ENCODE measurements at regions not wholly inside any gene's neighbourhood (a gene's known extent, or its start where the extent isn't known, plus 50 kb on each side); places are given as distances from the start of the nearest gene placed in this dataset.

DNA sequence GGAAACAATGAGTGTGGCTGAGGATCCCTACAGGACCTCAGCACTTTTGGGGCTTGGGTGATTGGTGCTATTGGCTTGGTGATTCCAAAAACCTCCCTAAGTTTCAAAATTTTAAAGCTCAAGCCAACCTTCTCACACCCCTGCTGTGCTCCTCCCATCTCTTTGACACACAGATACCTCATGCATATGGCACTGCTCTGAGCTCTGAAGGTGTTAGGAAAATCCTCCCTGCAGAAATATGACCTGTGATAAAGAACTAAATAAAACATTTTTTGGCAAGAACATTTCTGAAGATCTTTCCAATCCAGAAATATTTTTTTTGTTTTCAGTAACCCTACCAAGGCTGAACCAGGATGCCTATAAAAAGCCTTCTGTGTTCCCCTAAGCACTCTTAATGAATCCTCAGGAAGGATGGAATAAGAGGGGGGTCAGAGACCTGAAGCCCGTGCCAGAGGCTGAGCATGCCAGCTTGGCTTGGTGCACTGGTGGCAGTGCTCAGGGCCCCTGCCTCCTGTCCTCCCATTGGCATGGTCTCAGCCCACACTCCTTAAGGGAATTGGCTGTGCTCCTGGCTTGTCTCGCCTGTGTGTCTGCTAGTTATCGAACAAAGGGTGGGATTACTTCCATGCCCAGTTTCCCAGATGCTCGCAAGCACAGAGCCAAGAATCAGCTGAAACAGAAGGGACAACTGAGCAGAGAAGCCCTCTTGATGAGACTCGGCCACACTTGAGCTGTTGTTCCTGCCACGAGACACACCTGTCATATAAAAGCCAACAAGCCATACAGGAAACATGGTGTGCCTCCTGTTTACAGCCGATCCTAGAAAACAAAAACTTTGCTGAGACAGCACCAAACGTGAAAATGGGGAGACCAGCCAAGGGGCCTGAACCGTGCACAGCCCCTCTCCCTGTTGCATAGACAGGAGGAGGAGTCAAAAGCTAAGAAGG lies 132.7 kb upstream of the EEA1 start:
- ChIA-PET CTCF (interaction anchor here (0.9 to 2.3 kb wide), 6 partner anchors 31 to 358 kb away, joined by 3 to 9 read pairs (median 4); no protein-coding TSS in a partner anchor), POLR2A (no interaction called here)
- Mint-ChIP-seq H3K27ac (no peak overlapping the region), H3K4me3 (no peak overlapping the region), H3K36me3 (ENCODE audit: low read depth) (no peaks in the 10 kb centered on the region), H3K4me1 (ENCODE audit: low read depth) (peaks cover 16% of the 10 kb centered on the region), H3K27me3 (peaks cover 22% of the 10 kb centered on the region), H3K9me3 (no peaks in the 10 kb centered on the region)
- TF ChIP-seq, protein P1, sequence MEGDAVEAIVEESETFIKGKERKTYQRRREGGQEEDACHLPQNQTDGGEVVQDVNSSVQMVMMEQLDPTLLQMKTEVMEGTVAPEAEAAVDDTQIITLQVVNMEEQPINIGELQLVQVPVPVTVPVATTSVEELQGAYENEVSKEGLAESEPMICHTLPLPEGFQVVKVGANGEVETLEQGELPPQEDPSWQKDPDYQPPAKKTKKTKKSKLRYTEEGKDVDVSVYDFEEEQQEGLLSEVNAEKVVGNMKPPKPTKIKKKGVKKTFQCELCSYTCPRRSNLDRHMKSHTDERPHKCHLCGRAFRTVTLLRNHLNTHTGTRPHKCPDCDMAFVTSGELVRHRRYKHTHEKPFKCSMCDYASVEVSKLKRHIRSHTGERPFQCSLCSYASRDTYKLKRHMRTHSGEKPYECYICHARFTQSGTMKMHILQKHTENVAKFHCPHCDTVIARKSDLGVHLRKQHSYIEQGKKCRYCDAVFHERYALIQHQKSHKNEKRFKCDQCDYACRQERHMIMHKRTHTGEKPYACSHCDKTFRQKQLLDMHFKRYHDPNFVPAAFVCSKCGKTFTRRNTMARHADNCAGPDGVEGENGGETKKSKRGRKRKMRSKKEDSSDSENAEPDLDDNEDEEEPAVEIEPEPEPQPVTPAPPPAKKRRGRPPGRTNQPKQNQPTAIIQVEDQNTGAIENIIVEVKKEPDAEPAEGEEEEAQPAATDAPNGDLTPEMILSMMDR (IDR thresholded peaks at IDR 0.05) = no peak
- no peak for DNase-seq
- intact Hi-C loops (cut with micrococcal nuclease) = no loop called here
- no peak for ATAC-seq

DNA sequence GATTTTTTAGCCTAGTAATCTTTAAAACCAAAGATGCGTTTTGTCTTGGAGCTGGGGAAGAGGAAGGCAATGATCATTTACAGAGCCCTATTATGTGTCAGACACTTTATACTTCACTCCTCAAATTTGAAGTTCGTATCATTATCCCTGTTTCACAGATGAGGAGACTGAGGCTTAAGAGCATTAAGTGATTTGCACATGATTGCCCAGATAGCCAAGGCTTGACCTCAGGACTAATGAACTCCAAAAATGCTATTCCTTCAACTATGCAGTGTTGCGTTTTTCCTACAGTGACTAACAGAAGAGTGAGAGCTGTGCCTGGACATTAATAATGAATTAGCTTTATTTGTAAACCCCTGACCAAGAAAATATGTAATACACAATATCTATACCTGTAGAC lies 136.8 kb upstream of the EEA1 start:
- ATAC-seq (no peak), DNase-seq (no peak)
- Mint-ChIP-seq H3K4me1 (ENCODE audit: low read depth) (peaks cover 3% of the 10 kb centered on the region), H3K36me3 (ENCODE audit: low read depth) (no peaks in the 10 kb centered on the region), H3K9me3 (no peaks in the 10 kb centered on the region), H3K27ac (no peak overlapping the region), H3K4me3 (no peak overlapping the region), H3K27me3 (peaks cover 10% of the 10 kb centered on the region)
- intact Hi-C loops (cut with micrococcal nuclease) = no loop called here
- ChIA-PET POLR2A (interaction anchor here (1.0 kb wide), 1 partner anchor 29 kb away, joined by 3 read pairs; no protein-coding TSS in a partner anchor), CTCF (interaction anchor here (1.3 kb wide), 1 partner anchor 79 kb away, joined by 4 read pairs; no protein-coding TSS in a partner anchor)
- TF ChIP-seq, protein P1 (IDR thresholded peaks at IDR 0.05) = no peak

DNA sequence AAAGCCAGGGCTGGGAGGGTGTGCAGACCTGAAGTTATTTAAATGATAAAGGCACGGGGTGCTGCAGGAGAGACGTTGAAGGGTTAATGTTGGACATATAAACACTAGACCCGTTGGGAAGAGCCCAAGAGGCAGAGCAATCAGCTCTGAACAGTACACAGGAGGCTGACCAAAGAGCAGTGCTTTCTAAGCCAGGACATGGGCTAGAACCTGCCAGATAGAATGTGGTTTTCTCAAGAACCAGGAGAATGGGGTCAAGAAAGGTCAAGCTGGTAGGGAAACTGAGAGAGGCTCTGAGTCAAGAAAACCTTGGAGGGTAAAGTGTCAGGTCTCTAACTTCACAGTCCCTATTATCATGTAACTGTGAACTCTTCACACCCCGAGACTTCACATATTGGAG lies 143.2 kb upstream of the EEA1 start:
- CTCF ChIA-PET = no interaction called here
- no peak for ATAC-seq
- TF ChIP-seq, protein P1 (IDR thresholded peaks at IDR 0.05) = no peak

DNA sequence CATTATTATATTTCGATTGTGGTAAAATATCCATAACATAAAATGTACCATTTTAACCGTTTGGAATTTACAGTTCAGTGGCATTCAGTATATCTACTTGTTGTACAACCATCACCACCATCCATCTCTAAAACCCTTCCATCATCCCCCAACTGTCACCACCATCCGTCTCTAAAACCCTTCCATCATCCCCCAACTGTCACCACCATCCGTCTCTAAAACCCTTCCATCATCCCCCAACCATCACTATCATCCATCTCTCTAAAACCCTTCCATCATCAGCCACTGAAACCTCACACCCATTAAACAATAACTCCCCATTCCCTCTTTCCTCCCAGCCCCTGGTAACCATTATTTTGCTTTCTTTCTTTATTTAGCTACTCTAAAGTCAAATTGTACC lies 144.2 kb upstream of the EEA1 start:
- Mint-ChIP-seq H3K27ac (no peak overlapping the region), H3K4me1 (ENCODE audit: low read depth) (peaks cover 6% of the 10 kb centered on the region), H3K4me3 (no peak overlapping the region), H3K27me3 (peaks cover 6% of the 10 kb centered on the region), H3K9me3 (no peaks in the 10 kb centered on the region), H3K36me3 (ENCODE audit: low read depth) (no peaks in the 10 kb centered on the region)
- DNase-seq (no peak), ATAC-seq (no peak)
- TF ChIP-seq, protein P1 (IDR thresholded peaks at IDR 0.05) = no peak
- CTCF ChIA-PET = no interaction called here
- POLR2A ChIA-PET = no interaction called here
- intact Hi-C loops (cut with micrococcal nuclease) = no loop called here

More for the DNA sequence above, 143.2 kb upstream of the EEA1 start:
- intact Hi-C loops (cut with micrococcal nuclease) = no loop called here
- Mint-ChIP-seq H3K4me3 (no peak overlapping the region), H3K27ac (no peak overlapping the region), H3K27me3 (peaks cover 6% of the 10 kb centered on the region), H3K36me3 (ENCODE audit: low read depth) (no peaks in the 10 kb centered on the region), H3K4me1 (ENCODE audit: low read depth) (peaks cover 6% of the 10 kb centered on the region), H3K9me3 (no peaks in the 10 kb centered on the region)
- POLR2A ChIA-PET = interaction anchor here (0.5 kb wide), 1 partner anchor 35 kb away, joined by 3 read pairs; no protein-coding TSS in a partner anchor
- DNase-seq = no peak

DNA sequence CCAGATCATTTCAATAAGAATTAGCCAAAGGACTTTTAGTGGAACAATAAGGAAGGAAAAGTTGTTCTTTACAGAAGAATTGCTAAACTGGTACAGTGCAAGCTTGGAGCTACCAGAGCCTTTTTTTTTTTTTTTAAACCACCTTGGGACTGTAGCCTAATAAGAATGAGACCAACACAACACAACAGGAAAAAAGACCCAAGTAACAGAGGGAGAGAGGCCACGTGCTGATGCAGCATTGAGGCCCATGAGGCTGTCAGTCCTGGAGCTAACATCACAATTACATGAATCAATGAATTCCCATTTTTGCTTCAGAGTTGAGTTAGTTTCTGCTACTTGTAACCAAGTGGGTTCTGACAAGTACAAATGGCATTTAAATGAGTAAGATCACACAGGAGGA lies 149.0 kb upstream of the EEA1 start:
- ATAC-seq = no peak
- POLR2A ChIA-PET = no interaction called here

More for the DNA sequence above, 149.0 kb upstream of the EEA1 start:
- H3K4me3 Mint-ChIP-seq = no peak overlapping the region
- no peak overlapping the region for H3K27ac Mint-ChIP-seq
- intact Hi-C loops (cut with micrococcal nuclease) = no loop called here
- H3K4me1 Mint-ChIP-seq (ENCODE audit: low read depth) = no peaks in the 10 kb centered on the region
- H3K27me3 Mint-ChIP-seq = peaks cover 4% of the 10 kb centered on the region
- DNase-seq = no peak
- H3K36me3 Mint-ChIP-seq (ENCODE audit: low read depth) = no peaks in the 10 kb centered on the region
- H3K9me3 Mint-ChIP-seq = no peaks in the 10 kb centered on the region
- CTCF ChIA-PET = no interaction called here
- TF ChIP-seq, protein P1 (IDR thresholded peaks at IDR 0.05) = no peak
